ENCODE measurements at regions not wholly inside any gene's neighbourhood (a gene's known extent, or its start where the extent isn't known, plus 50 kb on each side); places are given as distances from the start of the nearest gene placed in this dataset.

DNA sequence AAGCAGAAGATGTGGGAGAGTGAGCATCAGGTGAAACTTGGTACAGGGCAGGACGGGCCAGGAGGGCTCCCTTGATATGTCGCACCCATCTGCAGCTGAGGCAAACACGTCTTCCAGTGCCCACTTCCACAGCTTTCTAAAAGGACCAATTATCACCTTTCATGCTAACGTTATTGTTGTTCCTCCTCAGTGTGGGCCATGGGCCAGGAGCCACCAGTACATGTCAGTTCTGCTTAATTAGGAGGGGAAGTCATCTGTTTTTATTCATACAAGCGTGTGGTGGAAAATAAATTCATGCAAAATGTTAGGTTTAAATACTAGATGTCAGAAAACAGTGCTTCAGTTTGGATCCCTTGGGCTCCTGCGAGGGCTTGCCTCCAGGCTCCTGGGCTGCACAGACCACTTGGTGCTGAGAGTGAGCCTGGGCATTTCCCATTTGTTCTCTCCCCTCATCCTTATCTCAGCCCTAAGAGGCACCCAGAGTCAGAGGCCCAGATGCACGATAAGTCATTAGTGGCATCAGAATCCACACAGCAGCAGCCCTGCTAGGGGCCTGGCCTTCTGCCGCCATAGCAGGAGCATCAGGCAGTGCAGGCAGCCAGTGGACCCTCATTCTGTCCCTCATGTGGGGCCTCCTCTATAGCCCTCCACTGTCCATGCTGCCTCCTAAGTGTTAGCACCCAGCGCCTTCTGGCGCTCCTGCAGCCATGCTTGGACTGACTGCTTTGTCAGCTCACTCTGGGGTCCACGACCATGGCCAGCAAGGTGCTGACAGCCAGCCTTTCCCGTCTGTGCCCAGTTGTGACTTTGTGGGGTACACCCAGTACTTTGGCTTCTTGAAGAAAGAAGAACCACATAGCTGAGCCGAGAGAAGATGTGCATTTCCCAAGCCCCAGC is 539.8 kb upstream of the RAB6C start:
- TF ChIP-seq POLR2A (IDR thresholded peaks at IDR 0.05) (no peak), EP300 (IDR thresholded peaks at IDR 0.05) (no peak)
- TF ChIP-seq, protein P1, sequence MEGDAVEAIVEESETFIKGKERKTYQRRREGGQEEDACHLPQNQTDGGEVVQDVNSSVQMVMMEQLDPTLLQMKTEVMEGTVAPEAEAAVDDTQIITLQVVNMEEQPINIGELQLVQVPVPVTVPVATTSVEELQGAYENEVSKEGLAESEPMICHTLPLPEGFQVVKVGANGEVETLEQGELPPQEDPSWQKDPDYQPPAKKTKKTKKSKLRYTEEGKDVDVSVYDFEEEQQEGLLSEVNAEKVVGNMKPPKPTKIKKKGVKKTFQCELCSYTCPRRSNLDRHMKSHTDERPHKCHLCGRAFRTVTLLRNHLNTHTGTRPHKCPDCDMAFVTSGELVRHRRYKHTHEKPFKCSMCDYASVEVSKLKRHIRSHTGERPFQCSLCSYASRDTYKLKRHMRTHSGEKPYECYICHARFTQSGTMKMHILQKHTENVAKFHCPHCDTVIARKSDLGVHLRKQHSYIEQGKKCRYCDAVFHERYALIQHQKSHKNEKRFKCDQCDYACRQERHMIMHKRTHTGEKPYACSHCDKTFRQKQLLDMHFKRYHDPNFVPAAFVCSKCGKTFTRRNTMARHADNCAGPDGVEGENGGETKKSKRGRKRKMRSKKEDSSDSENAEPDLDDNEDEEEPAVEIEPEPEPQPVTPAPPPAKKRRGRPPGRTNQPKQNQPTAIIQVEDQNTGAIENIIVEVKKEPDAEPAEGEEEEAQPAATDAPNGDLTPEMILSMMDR (IDR thresholded peaks at IDR 0.05): no peak
